Epithelial cell of proximal tubule (primary cell): ENCODE measurements at regions not wholly inside any gene's neighbourhood (a gene's known extent, or its start where the extent isn't known, plus 50 kb on each side); places are given as distances from the start of the nearest gene placed in this dataset.
"Not testable (repeated sequence)": the region's sequence is repeated elsewhere in the genome, so short reads cannot be mapped to it uniquely, and the experiment has no call there.

Experiments used
- DNase-seq: peaks from one replicate; pipeline ENCODE4 v3.0.0-alpha.2; 2011; ENCODE audit warnings: low read depth
- H3K4me3 ChIP-seq: 2 replicates; pipeline ENCODE4 v1.5.1; 2011; ENCODE audit warnings: low read depth, mild to moderate bottlenecking, low read length
- CTCF ChIP-seq: conservative IDR thresholded peaks from 2 replicates; pipeline ENCODE4 v1.5.1; 2012; ENCODE audit warnings: low read depth, mild to moderate bottlenecking, low read length

GRCh38 chr14:71454010-71454409 is 478.2 kb upstream of the RGS6 start:
- no peak for TF ChIP-seq CTCF
- DNase-seq = no peak
- no peak overlapping the region for H3K4me3 ChIP-seq

DNA sequence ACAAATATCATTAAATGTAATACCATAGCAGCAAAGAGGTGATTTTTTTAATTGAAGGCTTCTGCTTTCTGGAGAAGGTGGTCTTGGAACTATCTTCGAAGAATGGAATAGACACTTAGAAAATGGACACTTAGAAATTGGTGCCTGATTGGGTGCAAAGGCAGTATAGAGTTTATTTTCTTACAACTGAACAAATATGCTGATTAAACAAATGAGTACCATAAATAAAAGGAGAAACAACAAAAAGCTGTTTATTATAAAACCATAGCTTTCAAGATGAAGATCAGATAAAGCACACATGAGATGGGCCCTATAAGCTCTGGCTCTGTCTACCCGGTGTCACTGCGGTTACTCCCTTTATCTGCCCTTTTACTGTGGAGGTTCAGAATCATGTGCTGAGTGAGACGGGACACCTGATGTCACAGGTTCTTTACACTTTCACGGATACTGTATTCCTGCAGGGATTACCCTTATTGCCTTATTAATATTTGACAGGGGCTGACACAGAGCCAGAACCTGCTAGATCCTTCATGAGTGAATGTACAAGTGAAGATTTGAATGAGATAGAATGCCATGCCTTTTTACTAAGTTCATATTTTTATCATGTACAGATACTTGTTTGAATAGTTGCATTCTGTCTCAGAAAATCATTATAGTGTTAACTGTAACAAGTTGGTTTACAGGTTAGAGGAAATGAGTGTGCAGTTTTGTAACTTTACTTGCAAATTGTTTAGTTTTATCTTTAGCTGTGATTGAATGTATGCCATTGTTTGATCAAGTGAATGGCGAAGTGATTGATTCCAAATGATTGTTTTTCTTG is 477.5 kb upstream of the RGS6 start:
- H3K4me3 ChIP-seq = no peak overlapping the region
- no peak for TF ChIP-seq CTCF
- no peak for DNase-seq

DNA sequence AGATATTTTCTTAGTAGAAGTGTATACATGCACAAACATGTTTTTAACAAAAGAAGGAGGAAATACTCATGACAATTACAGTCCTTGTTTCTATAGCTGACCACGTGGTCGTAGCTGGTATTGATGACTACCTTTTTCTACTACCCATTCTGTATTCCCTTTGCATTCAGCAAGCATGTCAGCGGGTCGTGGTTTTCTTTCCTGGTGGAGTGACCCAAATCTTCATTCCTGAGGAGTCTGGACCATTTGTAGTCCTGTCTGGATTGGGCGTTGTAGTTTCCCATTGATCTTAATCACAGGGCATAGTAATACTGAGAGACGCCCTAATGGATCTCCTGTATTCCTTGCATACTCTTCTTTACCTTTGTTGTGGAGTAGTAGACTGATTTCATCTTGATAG is 472.1 kb upstream of the RGS6 start:
- no peak for TF ChIP-seq CTCF
- no peak for DNase-seq
- no peak overlapping the region for H3K4me3 ChIP-seq

GRCh38 chr14:71461617-71462016 is 470.6 kb upstream of the RGS6 start:
- not testable (repeated sequence) for H3K4me3 ChIP-seq, DNase-seq

- DNase-seq = no peak
- H3K4me3 ChIP-seq = no peak overlapping the region
- no peak for TF ChIP-seq CTCF
Measured at GRCh38 chr14:71463807-71464206, 468.4 kb upstream of the RGS6 start.

- H3K4me3 ChIP-seq = no peak overlapping the region
- TF ChIP-seq CTCF = no peak
- no peak for DNase-seq
Measured at GRCh38 chr14:71464840-71465239, 467.4 kb upstream of the RGS6 start.

- no peak for DNase-seq
- no peak overlapping the region for H3K4me3 ChIP-seq
- no peak for TF ChIP-seq CTCF
Measured at GRCh38 chr14:71465316-71465715, 466.9 kb upstream of the RGS6 start.
